ENCODE measurements at regions not wholly inside any gene's neighbourhood (a gene's known extent, or its start where the extent isn't known, plus 50 kb on each side); places are given as distances from the start of the nearest gene placed in this dataset.

GRCh38 chr14:62626416-62626815, 418.8 kb downstream of the KCNH5 start:
- no peak for DNase-seq (ENCODE audit: low spot score)
- H3K27me3 ChIP-seq: no peaks in the 10 kb centered on the region
- 89% methylated on average over 5 of the region's 5 CpGs for WGBS (ENCODE audit: low lambda C conversion rate, missing lambda C conversion rate)
- no peaks in the 10 kb centered on the region for H3K4me1 ChIP-seq (ENCODE audit: insufficient read depth)
- H3K4me3 ChIP-seq: no peak overlapping the region
- TF ChIP-seq EZH2 (IDR thresholded peaks at IDR 0.05; ENCODE audit: borderline replicate concordance) (no peak), CTCF (IDR thresholded peaks at IDR 0.05; ENCODE audit: poor library complexity) (no peak), EZH2phosphoT487 (IDR thresholded peaks at IDR 0.05; ENCODE audit: low read depth, severe bottlenecking, unreplicated experiment) (no peak)
- H3K4me2 ChIP-seq: no peak overlapping the region
- H2AFZ ChIP-seq: no peak overlapping the region
- no peaks in the 10 kb centered on the region for H3K9me3 ChIP-seq (ENCODE audit: low read depth)
- H3K36me3 ChIP-seq (replicated peaks; ENCODE audit: insufficient read depth, low read depth): no peaks in the 10 kb centered on the region
- no peaks in the 10 kb centered on the region for H3K9me2 ChIP-seq (replicated peaks; ENCODE audit: insufficient read depth)
- no peak overlapping the region for H3K27ac ChIP-seq
- H3K79me2 ChIP-seq: no peaks in the 10 kb centered on the region
- H4K20me1 ChIP-seq (ENCODE audit: insufficient read depth, poor library complexity, severe bottlenecking): no peaks in the 10 kb centered on the region

- Histone ChIP-seq H3K4me2 (no peak overlapping the region), H3K27ac (no peak overlapping the region), H2AFZ (no peak overlapping the region), H3K4me1 (ENCODE audit: insufficient read depth) (no peaks in the 10 kb centered on the region), H3K9me3 (ENCODE audit: low read depth) (no peaks in the 10 kb centered on the region), H3K9me2 (replicated peaks; ENCODE audit: insufficient read depth) (no peaks in the 10 kb centered on the region), H3K79me2 (no peaks in the 10 kb centered on the region), H3K36me3 (replicated peaks; ENCODE audit: insufficient read depth, low read depth) (no peaks in the 10 kb centered on the region), H4K20me1 (ENCODE audit: insufficient read depth, poor library complexity, severe bottlenecking) (no peaks in the 10 kb centered on the region), H3K4me3 (no peak overlapping the region), H3K27me3 (no peaks in the 10 kb centered on the region)
- TF ChIP-seq EZH2phosphoT487 (IDR thresholded peaks at IDR 0.05; ENCODE audit: low read depth, severe bottlenecking, unreplicated experiment) (no peak), EZH2 (IDR thresholded peaks at IDR 0.05; ENCODE audit: borderline replicate concordance) (no peak), CTCF (IDR thresholded peaks at IDR 0.05; ENCODE audit: poor library complexity) (no peak)
- 74% methylated on average over 9 of the region's 9 CpGs for WGBS (ENCODE audit: low lambda C conversion rate, missing lambda C conversion rate)
- DNase-seq (ENCODE audit: low spot score): no peak
These were observed 416.0 kb downstream of the KCNH5 start for GRCh38 chr14:62629176-62629725.

- Histone ChIP-seq H3K27ac (no peak overlapping the region), H3K79me2 (no peaks in the 10 kb centered on the region), H2AFZ (no peak overlapping the region), H3K27me3 (no peaks in the 10 kb centered on the region), H3K9me3 (ENCODE audit: low read depth) (no peaks in the 10 kb centered on the region), H3K4me1 (ENCODE audit: insufficient read depth) (no peaks in the 10 kb centered on the region), H3K36me3 (replicated peaks; ENCODE audit: insufficient read depth, low read depth) (no peaks in the 10 kb centered on the region), H3K4me3 (no peak overlapping the region), H3K4me2 (no peak overlapping the region), H3K9me2 (replicated peaks; ENCODE audit: insufficient read depth) (no peaks in the 10 kb centered on the region), H4K20me1 (ENCODE audit: insufficient read depth, poor library complexity, severe bottlenecking) (no peaks in the 10 kb centered on the region)
- DNase-seq (ENCODE audit: low spot score): no peak
- WGBS (ENCODE audit: low lambda C conversion rate, missing lambda C conversion rate): 73% methylated on average over 3 of the region's 3 CpGs
- TF ChIP-seq EZH2phosphoT487 (IDR thresholded peaks at IDR 0.05; ENCODE audit: low read depth, severe bottlenecking, unreplicated experiment) (no peak), EZH2 (IDR thresholded peaks at IDR 0.05; ENCODE audit: borderline replicate concordance) (no peak), CTCF (IDR thresholded peaks at IDR 0.05; ENCODE audit: poor library complexity) (no peak)
These were observed 414.1 kb downstream of the KCNH5 start for GRCh38 chr14:62631176-62631575.

- 94% methylated on average over 4 of the region's 4 CpGs for WGBS (ENCODE audit: low lambda C conversion rate, missing lambda C conversion rate)
These were observed 412.5 kb downstream of the KCNH5 start for GRCh38 chr14:62632771-62633170.

More at GRCh38 chr14:62632771-62633170, 412.5 kb downstream of the KCNH5 start:
- Histone ChIP-seq H3K9me3 (ENCODE audit: low read depth) (no peaks in the 10 kb centered on the region), H3K36me3 (replicated peaks; ENCODE audit: insufficient read depth, low read depth) (no peaks in the 10 kb centered on the region), H3K4me2 (no peak overlapping the region), H3K27ac (no peak overlapping the region), H3K4me1 (ENCODE audit: insufficient read depth) (no peaks in the 10 kb centered on the region), H3K79me2 (no peaks in the 10 kb centered on the region), H3K27me3 (no peaks in the 10 kb centered on the region), H4K20me1 (ENCODE audit: insufficient read depth, poor library complexity, severe bottlenecking) (no peaks in the 10 kb centered on the region), H2AFZ (no peak overlapping the region), H3K4me3 (no peak overlapping the region), H3K9me2 (replicated peaks; ENCODE audit: insufficient read depth) (no peaks in the 10 kb centered on the region)
- DNase-seq (ENCODE audit: low spot score): no peak
- TF ChIP-seq CTCF (IDR thresholded peaks at IDR 0.05; ENCODE audit: poor library complexity) (no peak), EZH2phosphoT487 (IDR thresholded peaks at IDR 0.05; ENCODE audit: low read depth, severe bottlenecking, unreplicated experiment) (no peak), EZH2 (IDR thresholded peaks at IDR 0.05; ENCODE audit: borderline replicate concordance) (no peak)

Measured in hepatocyte (in vitro differentiated cells).